Suprapubic skin (tissue), 4 donors: ENCODE measurements at regions not wholly inside any gene's neighbourhood (a gene's known extent, or its start where the extent isn't known, plus 50 kb on each side); places are given as distances from the start of the nearest gene placed in this dataset.

ENCODE experiments used
- DNase-seq, 2 donors: peaks; one replicate each; pipeline ENCODE4 v3.0.0-alpha.2; 2019; ENCODE audit warnings: low spot score in 2 of 2
- H3K27ac ChIP-seq: fragments of 200-600 bp; sonication (generic); one replicate; pipeline ENCODE4 v1.5.1; 2019
- H3K27me3 ChIP-seq: fragments of 200-600 bp; sonication (generic); one replicate; pipeline ENCODE4 v1.5.1; 2019
- H3K36me3 ChIP-seq: fragments of 200-600 bp; sonication (generic); one replicate; pipeline ENCODE4 v1.5.1; 2019
- H3K4me1 ChIP-seq: fragments of 200-600 bp; sonication (generic); one replicate; pipeline ENCODE4 v1.5.1; 2019
- H3K4me3 ChIP-seq: fragments of 200-600 bp; sonication (generic); one replicate; pipeline ENCODE4 v1.5.1; 2019; ENCODE audit warnings: mild to moderate bottlenecking
- H3K9me3 ChIP-seq: fragments of 200-600 bp; sonication (generic); one replicate; pipeline ENCODE4 v1.5.1; 2019
- CTCF ChIP-seq, 2 donors: fragments of 200-600 bp in 1 of 2; fragments of 450-650 bp in 1 of 2; sonication (generic) in 1 of 2; IDR thresholded peaks; one replicate each; pipeline ENCODE4 v1.5.1; 2016 to 2019; ENCODE audit warnings: antibody characterized with exemption in 2 of 2, mild to moderate bottlenecking in 1 of 2, moderate library complexity in 1 of 2
- EP300 ChIP-seq: sonication (generic); formaldehyde crosslinking; IDR thresholded peaks from one replicate; pipeline ENCODE4 v1.6.1; 2017; ENCODE audit warnings: antibody characterized with exemption
- POLR2A ChIP-seq, 2 donors: fragments of 450-650 bp; IDR thresholded peaks; one replicate each; pipeline ENCODE4 v1.6.1; 2017; ENCODE audit warnings: antibody characterized with exemption in 2 of 2, mild to moderate bottlenecking in 2 of 2, moderate library complexity in 2 of 2
- POLR2AphosphoS5 ChIP-seq, 3 donors: sonication (generic); formaldehyde crosslinking; IDR thresholded peaks; one replicate each; pipeline ENCODE4 v1.6.1; 2017; ENCODE audit warnings: antibody characterized with exemption in 3 of 3
- WGBS: methylation state at CpG from one replicate; pipeline ENCODE4 v1.1.5; 2018; 5-methylcytosine and 5-hydroxymethylcytosine counted together

GRCh38 chr20:40945189-40945588 is 83.4 kb upstream of the TOP1 start:
- H3K4me1 ChIP-seq = no peaks in the 10 kb centered on the region
- no peaks in the 10 kb centered on the region for H3K9me3 ChIP-seq
- DNase-seq = no peak
- H3K27ac ChIP-seq = no peak overlapping the region
- no peak overlapping the region for H3K4me3 ChIP-seq
- H3K36me3 ChIP-seq = no peaks in the 10 kb centered on the region
- TF ChIP-seq POLR2AphosphoS5 (IDR thresholded peaks at IDR 0.05) = no peak
- TF ChIP-seq POLR2A (IDR thresholded peaks at IDR 0.05) = no peak
- no peak for TF ChIP-seq EP300
- TF ChIP-seq CTCF (IDR thresholded peaks at IDR 0.05) = no peak
- H3K27me3 ChIP-seq = no peaks in the 10 kb centered on the region
- 83% methylated on average over 5 of the region's 5 CpGs for WGBS

GRCh38 chr20:40945754-40946450 is 82.7 kb upstream of the TOP1 start:
- Histone ChIP-seq H3K4me3 (no peak overlapping the region), H3K36me3 (no peaks in the 10 kb centered on the region), H3K27ac (no peak overlapping the region), H3K9me3 (no peaks in the 10 kb centered on the region), H3K27me3 (no peaks in the 10 kb centered on the region), H3K4me1 (no peaks in the 10 kb centered on the region)
- DNase-seq = no peak
- WGBS = 55% methylated on average over 12 of the region's 12 CpGs
- TF ChIP-seq CTCF (IDR thresholded peaks at IDR 0.05) (peak in 1 of 2 donors; percentile 40), POLR2AphosphoS5 (IDR thresholded peaks at IDR 0.05) (no peak), POLR2A (IDR thresholded peaks at IDR 0.05) (no peak)

GRCh38 chr20:40946451-40946850 is 82.2 kb upstream of the TOP1 start:
- Histone ChIP-seq H3K27me3 (no peaks in the 10 kb centered on the region), H3K27ac (no peak overlapping the region), H3K9me3 (no peaks in the 10 kb centered on the region), H3K4me1 (no peaks in the 10 kb centered on the region), H3K36me3 (no peaks in the 10 kb centered on the region), H3K4me3 (no peak overlapping the region)
- no peak for TF ChIP-seq EP300
- TF ChIP-seq CTCF (IDR thresholded peaks at IDR 0.05) = no peak
- no peak for TF ChIP-seq POLR2A (IDR thresholded peaks at IDR 0.05)
- no peak for TF ChIP-seq POLR2AphosphoS5 (IDR thresholded peaks at IDR 0.05)
- WGBS = 85% methylated on average over 11 of the region's 11 CpGs
- DNase-seq = no peak

GRCh38 chr20:40948465-40949267 is 80.0 kb upstream of the TOP1 start:
- WGBS = 69% methylated on average over 8 of the region's 8 CpGs
- TF ChIP-seq EP300 (no peak), POLR2AphosphoS5 (IDR thresholded peaks at IDR 0.05) (no peak), POLR2A (IDR thresholded peaks at IDR 0.05) (no peak), CTCF (IDR thresholded peaks at IDR 0.05) (no peak)
- Histone ChIP-seq H3K9me3 (no peaks in the 10 kb centered on the region), H3K27me3 (no peaks in the 10 kb centered on the region), H3K4me3 (no peak overlapping the region), H3K4me1 (no peaks in the 10 kb centered on the region), H3K36me3 (no peaks in the 10 kb centered on the region), H3K27ac (no peak overlapping the region)
- DNase-seq = no peak

DNA sequence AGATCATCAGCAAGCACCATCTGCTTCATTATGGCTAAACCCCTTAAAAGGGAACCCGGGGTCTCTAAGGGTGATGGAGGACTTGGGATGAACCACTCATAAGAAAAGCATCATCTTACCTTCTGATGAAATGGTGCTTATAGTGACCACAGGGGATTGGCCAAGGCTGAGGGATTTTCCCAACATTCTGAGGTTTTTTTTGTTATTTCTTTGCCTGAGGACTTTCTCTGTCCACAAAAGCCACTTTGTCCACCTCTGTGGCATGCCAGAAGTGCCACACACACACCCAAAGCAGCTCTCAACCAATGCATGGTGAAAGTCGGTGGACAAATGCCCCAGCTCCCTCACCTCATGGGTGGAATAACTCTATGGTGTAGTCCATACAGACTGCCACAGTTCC is 79.3 kb upstream of the TOP1 start:
- Histone ChIP-seq H3K4me1 (no peaks in the 10 kb centered on the region), H3K4me3 (no peak overlapping the region), H3K9me3 (no peaks in the 10 kb centered on the region), H3K27ac (no peak overlapping the region), H3K36me3 (no peaks in the 10 kb centered on the region), H3K27me3 (no peaks in the 10 kb centered on the region)
- no peak for DNase-seq
- no peak for TF ChIP-seq POLR2AphosphoS5 (IDR thresholded peaks at IDR 0.05)
- WGBS = 84% methylated on average over 2 of the region's 2 CpGs
